ENCODE measurements at regions not wholly inside any gene's neighbourhood (a gene's known extent, or its start where the extent isn't known, plus 50 kb on each side); places are given as distances from the start of the nearest gene placed in this dataset.

DNA sequence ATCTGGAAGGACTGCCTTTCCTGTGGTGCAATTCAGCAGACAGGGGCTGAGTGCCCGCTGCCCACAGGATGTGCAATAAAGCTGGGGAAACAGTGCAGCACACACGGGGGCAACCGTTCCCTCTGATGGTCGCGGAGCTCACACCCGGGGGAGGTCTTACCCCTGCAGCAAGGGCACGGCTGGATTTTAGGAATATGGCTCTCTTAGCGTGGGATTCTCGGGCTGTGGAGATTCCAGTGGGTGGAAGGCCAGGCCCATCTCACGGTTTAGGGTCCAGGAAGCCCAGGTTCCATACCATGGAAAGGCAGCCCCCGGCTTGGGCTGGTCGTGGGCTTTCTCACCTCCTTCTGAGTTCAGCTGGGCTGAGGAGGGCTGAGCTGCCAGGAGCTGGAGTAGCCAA, 244.1 kb downstream of the MED10 start:
- Mint-ChIP-seq H3K4me1 (peaks cover 11 to 12% of the 10 kb centered on the region in 2 experiments), H3K27me3 (ENCODE audit: low read depth) (no peaks in the 10 kb centered on the region), H3K27ac (no peak overlapping the region), H3K36me3 (ENCODE audit: insufficient read depth in 1 of 3, low read depth in 3 of 3) (no peaks in the 10 kb centered on the region), H3K9me3 (no peaks in the 10 kb centered on the region; a peak in 1 of 5 replicates), H3K4me3 (no peak overlapping the region)
- Histone ChIP-seq H2BK15ac (ENCODE audit: low read depth, low read length) (no peak overlapping the region), H2BK12ac (ENCODE audit: insufficient read length, low read depth, low read length) (no peak overlapping the region), H3K27ac (ENCODE audit: insufficient read length, low read depth, low read length) (no peak overlapping the region), H3K18ac (ENCODE audit: insufficient read length, low read depth, low read length) (no peak overlapping the region), H3K9ac (ENCODE audit: extremely low read depth, insufficient read length, low read length) (no peak overlapping the region), H4K20me1 (ENCODE audit: control insufficient read depth, insufficient read depth, insufficient read length) (no peaks in the 10 kb centered on the region), H3K27me3 (ENCODE audit: insufficient read depth, low read length) (no peaks in the 10 kb centered on the region), H3K23me2 (ENCODE audit: insufficient read length, low read depth, low read length, poor library complexity, severe bottlenecking) (no peaks in the 10 kb centered on the region), H2AK5ac (ENCODE audit: insufficient read length, low read length) (no peak overlapping the region), H3K4me2 (ENCODE audit: insufficient read depth, insufficient read length, low read length) (no peak overlapping the region), H4K91ac (ENCODE audit: insufficient read length, low read depth, low read length) (no peak overlapping the region), H2BK5ac (ENCODE audit: insufficient read length, low read length) (no peak overlapping the region), H3K79me2 (ENCODE audit: insufficient read depth, low read length) (no peaks in the 10 kb centered on the region), H3K4me1 (ENCODE audit: insufficient read depth, low read length) (no peaks in the 10 kb centered on the region), H3T11ph (ENCODE audit: low read length) (no peak overlapping the region), H3K79me1 (ENCODE audit: insufficient read depth, low read depth, low read length, poor library complexity, severe bottlenecking) (no peaks in the 10 kb centered on the region), H2BK120ac (ENCODE audit: low read depth, low read length, poor library complexity, severe bottlenecking) (no peak overlapping the region), H3K9me3 (ENCODE audit: control insufficient read depth, low read depth, low read length) (no peaks in the 10 kb centered on the region), H3K14ac (ENCODE audit: insufficient read depth, low read length) (peak overlapping the region; percentile 79), H2AFZ (ENCODE audit: low read length) (no peak overlapping the region), H4K8ac (replicated peaks; ENCODE audit: insufficient read length, low read depth, low read length) (no peak overlapping the region), H2BK20ac (ENCODE audit: low read depth, low read length, poor library complexity, severe bottlenecking) (no peak overlapping the region), H3K56ac (ENCODE audit: insufficient read length, low read depth, low read length) (no peak overlapping the region), H3K4ac (ENCODE audit: low read depth, low read length) (no peak overlapping the region), H4K5ac (ENCODE audit: insufficient read length, low read depth, low read length) (no peak overlapping the region), H3K23ac (ENCODE audit: insufficient read length, low read depth, low read length) (no peak overlapping the region)
- TF ChIP-seq, protein P1, sequence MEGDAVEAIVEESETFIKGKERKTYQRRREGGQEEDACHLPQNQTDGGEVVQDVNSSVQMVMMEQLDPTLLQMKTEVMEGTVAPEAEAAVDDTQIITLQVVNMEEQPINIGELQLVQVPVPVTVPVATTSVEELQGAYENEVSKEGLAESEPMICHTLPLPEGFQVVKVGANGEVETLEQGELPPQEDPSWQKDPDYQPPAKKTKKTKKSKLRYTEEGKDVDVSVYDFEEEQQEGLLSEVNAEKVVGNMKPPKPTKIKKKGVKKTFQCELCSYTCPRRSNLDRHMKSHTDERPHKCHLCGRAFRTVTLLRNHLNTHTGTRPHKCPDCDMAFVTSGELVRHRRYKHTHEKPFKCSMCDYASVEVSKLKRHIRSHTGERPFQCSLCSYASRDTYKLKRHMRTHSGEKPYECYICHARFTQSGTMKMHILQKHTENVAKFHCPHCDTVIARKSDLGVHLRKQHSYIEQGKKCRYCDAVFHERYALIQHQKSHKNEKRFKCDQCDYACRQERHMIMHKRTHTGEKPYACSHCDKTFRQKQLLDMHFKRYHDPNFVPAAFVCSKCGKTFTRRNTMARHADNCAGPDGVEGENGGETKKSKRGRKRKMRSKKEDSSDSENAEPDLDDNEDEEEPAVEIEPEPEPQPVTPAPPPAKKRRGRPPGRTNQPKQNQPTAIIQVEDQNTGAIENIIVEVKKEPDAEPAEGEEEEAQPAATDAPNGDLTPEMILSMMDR (conservative IDR thresholded peaks at IDR 0.05) = no peak
- DNase-seq = no peak
- no CpG with 5 or more reads among the region's 12 CpGs for WGBS (ENCODE audit: extremely low coverage, insufficient read length, low lambda C conversion rate)
